Endothelial cell (in vitro differentiated cells): ENCODE measurements at regions not wholly inside any gene's neighbourhood (a gene's known extent, or its start where the extent isn't known, plus 50 kb on each side); places are given as distances from the start of the nearest gene placed in this dataset.

Experiments used
- DNase-seq: peaks from one replicate; pipeline ENCODE4 v3.0.0; 2021; ENCODE audit warnings: low spot score
- H3K27ac Mint-ChIP-seq: one replicate; pipeline ENCODE4 v1.8.0; 2021; ENCODE audit warnings: mixed read lengths, inconsistent platforms; ENCODE audit not compliant: unreplicated experiment
- H3K27me3 Mint-ChIP-seq: one replicate; pipeline ENCODE4 v1.8.0; 2021; ENCODE audit warnings: mild to moderate bottlenecking, moderate library complexity, mixed read lengths, inconsistent platforms; ENCODE audit not compliant: unreplicated experiment
- H3K36me3 Mint-ChIP-seq: one replicate; pipeline ENCODE4 v1.8.0; 2021; ENCODE audit warnings: mild to moderate bottlenecking, low read depth, mixed read lengths, inconsistent platforms; ENCODE audit not compliant: unreplicated experiment
- H3K4me1 Mint-ChIP-seq: one replicate; pipeline ENCODE4 v1.8.0; 2021; ENCODE audit warnings: mild to moderate bottlenecking, mixed read lengths, inconsistent platforms; ENCODE audit not compliant: unreplicated experiment
- H3K4me3 Mint-ChIP-seq: one replicate; pipeline ENCODE4 v1.8.0; 2021; ENCODE audit warnings: mild to moderate bottlenecking, mixed read lengths, inconsistent platforms; ENCODE audit not compliant: unreplicated experiment
- H3K9me3 Mint-ChIP-seq: one replicate; pipeline ENCODE4 v1.8.0; 2021; ENCODE audit warnings: mixed read lengths, inconsistent platforms; ENCODE audit not compliant: unreplicated experiment
- TF ChIP-seq, protein P1 (sequence below): fragments of 200-600 bp; sonication (generic); IDR thresholded peaks from one replicate; pipeline ENCODE4 v1.5.0; 2021; ENCODE audit warnings: antibody characterized with exemption; ENCODE audit not compliant: unreplicated experiment

GRCh38 chr1:103362348-103363007, 163.0 kb upstream of the RNPC3 start:
- DNase-seq: no peak
- Mint-ChIP-seq H3K4me1 (peaks cover 2% of the 10 kb centered on the region), H3K9me3 (no peaks in the 10 kb centered on the region), H3K4me3 (no peak overlapping the region), H3K27ac (no peak overlapping the region), H3K36me3 (no peaks in the 10 kb centered on the region), H3K27me3 (no peaks in the 10 kb centered on the region)
- TF ChIP-seq, protein P1, sequence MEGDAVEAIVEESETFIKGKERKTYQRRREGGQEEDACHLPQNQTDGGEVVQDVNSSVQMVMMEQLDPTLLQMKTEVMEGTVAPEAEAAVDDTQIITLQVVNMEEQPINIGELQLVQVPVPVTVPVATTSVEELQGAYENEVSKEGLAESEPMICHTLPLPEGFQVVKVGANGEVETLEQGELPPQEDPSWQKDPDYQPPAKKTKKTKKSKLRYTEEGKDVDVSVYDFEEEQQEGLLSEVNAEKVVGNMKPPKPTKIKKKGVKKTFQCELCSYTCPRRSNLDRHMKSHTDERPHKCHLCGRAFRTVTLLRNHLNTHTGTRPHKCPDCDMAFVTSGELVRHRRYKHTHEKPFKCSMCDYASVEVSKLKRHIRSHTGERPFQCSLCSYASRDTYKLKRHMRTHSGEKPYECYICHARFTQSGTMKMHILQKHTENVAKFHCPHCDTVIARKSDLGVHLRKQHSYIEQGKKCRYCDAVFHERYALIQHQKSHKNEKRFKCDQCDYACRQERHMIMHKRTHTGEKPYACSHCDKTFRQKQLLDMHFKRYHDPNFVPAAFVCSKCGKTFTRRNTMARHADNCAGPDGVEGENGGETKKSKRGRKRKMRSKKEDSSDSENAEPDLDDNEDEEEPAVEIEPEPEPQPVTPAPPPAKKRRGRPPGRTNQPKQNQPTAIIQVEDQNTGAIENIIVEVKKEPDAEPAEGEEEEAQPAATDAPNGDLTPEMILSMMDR: no peak

- Mint-ChIP-seq H3K36me3 (no peaks in the 10 kb centered on the region), H3K27ac (no peak overlapping the region), H3K4me1 (no peaks in the 10 kb centered on the region), H3K4me3 (no peak overlapping the region), H3K9me3 (no peaks in the 10 kb centered on the region), H3K27me3 (no peaks in the 10 kb centered on the region)
- DNase-seq: no peak
- TF ChIP-seq, protein P1: no peak
These were observed 172.1 kb upstream of the RNPC3 start for GRCh38 chr1:103353391-103353790.

DNA sequence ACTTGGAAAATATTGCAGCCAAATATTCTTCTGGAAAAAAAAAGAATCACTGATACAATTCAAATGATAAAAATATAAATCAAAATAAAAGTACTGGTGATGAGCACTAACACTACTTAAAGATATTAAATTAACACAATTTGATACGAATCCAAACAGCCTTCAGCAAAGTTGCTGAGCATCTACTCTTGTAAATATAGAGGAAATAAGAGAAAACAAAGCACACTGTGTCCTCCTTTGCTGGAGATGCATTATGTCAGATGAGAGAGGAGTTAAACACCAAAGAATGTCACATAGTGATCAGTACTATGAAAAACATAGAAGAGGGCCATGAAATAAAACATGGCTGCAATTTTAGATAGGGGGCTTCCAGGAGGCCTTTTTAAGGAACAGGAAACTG, 177.4 kb upstream of the RNPC3 start:
- Mint-ChIP-seq H3K4me1 (no peaks in the 10 kb centered on the region), H3K27me3 (no peaks in the 10 kb centered on the region)

DNA sequence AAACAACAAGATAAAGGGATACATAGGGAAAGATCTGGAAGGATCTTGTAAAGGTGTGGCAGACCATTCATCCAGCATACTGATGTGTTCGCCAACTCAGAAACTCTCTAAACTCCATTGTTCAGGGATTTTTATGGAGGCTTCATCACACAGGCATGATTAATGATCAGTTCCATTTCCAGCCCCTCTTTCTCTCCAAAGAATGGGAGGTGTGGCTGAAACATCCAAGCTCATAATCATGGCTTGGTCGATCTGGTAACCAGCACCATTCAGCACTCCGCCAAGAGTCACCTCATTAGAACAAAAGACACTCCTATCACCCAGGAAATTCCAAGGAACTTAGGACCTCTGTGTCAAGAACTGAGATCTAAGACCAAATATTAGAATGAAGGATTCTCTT, 180.6 kb upstream of the RNPC3 start:
- no peak overlapping the region for H3K4me3 Mint-ChIP-seq
- TF ChIP-seq, protein P1: no peak
- H3K27me3 Mint-ChIP-seq: peaks cover 2% of the 10 kb centered on the region
- no peak for DNase-seq
- peaks cover 10% of the 10 kb centered on the region for H3K4me1 Mint-ChIP-seq
- H3K27ac Mint-ChIP-seq: no peak overlapping the region
- H3K9me3 Mint-ChIP-seq: no peaks in the 10 kb centered on the region
- H3K36me3 Mint-ChIP-seq: no peaks in the 10 kb centered on the region

More for the DNA sequence above, 177.4 kb upstream of the RNPC3 start:
- TF ChIP-seq, protein P1: no peak
- DNase-seq: no peak
- H3K4me3 Mint-ChIP-seq: no peak overlapping the region
- no peak overlapping the region for H3K27ac Mint-ChIP-seq
- no peaks in the 10 kb centered on the region for H3K36me3 Mint-ChIP-seq
- no peaks in the 10 kb centered on the region for H3K9me3 Mint-ChIP-seq

DNA sequence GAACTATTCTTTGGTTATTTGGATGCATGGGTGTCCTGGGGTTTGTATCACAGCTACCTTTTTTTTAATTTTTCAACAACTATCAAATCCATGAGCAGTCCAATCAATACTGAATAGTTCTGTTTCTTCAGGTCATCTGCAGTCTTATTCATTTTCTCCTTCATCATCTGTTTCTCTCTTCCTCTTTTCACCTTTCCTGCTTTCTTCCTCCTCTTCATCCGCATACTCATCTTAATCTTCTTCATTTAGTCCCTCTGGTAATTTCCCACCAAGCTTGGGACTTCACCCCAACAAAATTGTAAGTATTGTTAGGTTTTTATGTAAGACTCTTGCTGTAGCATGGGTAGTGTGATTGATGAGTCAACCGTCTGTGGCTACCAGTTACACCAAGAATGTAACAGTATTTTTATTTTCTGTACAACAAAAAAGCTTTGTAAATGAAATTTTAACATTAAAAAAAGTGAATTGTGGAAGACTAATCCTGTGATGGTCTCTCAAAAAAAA, 184.1 kb upstream of the RNPC3 start:
- Mint-ChIP-seq H3K4me3 (no peak overlapping the region), H3K4me1 (peaks cover 14% of the 10 kb centered on the region), H3K36me3 (no peaks in the 10 kb centered on the region), H3K27ac (no peak overlapping the region), H3K27me3 (peaks cover 2% of the 10 kb centered on the region), H3K9me3 (no peaks in the 10 kb centered on the region)
- TF ChIP-seq, protein P1: no peak
- no peak for DNase-seq
